NOMO-1 treated with DMSO at 0.1 percent for 48 hours (cell line): ENCODE measurements at regions not wholly inside any gene's neighbourhood (a gene's known extent, or its start where the extent isn't known, plus 50 kb on each side); places are given as distances from the start of the nearest gene placed in this dataset.

Experiments used
- DNase-seq: peaks from one replicate; lab custom pipeline; 2025; ENCODE audit not compliant: unreplicated experiment; lab: John Stamatoyannopoulos, UW

- no peak for DNase-seq
These were observed 108.1 kb downstream of the GNAT3 start for GRCh38 chr7:80403686-80404241.

DNA sequence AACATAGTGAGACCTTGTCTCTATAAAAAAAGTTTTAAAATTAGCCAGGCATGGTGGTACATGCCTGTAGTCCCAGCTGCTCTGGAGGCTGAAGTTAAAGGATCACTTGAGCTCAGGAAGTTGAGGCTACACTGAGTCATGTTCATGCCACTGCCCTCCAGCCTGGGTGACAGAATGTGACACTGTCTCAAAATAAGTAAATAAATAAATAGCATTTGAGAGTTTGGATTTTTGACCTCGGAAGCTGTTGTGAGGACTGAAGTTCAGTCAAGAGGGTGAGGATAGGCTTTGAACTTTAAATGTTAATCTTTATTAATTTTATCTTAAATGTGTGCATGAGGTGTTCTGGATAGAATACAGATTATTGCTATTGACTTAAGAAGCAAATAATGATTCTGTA is 110.2 kb downstream of the GNAT3 start:
- no peak for DNase-seq

GRCh38 chr7:80393786-80394185 is 118.1 kb downstream of the GNAT3 start:
- DNase-seq, result no peak

DNA sequence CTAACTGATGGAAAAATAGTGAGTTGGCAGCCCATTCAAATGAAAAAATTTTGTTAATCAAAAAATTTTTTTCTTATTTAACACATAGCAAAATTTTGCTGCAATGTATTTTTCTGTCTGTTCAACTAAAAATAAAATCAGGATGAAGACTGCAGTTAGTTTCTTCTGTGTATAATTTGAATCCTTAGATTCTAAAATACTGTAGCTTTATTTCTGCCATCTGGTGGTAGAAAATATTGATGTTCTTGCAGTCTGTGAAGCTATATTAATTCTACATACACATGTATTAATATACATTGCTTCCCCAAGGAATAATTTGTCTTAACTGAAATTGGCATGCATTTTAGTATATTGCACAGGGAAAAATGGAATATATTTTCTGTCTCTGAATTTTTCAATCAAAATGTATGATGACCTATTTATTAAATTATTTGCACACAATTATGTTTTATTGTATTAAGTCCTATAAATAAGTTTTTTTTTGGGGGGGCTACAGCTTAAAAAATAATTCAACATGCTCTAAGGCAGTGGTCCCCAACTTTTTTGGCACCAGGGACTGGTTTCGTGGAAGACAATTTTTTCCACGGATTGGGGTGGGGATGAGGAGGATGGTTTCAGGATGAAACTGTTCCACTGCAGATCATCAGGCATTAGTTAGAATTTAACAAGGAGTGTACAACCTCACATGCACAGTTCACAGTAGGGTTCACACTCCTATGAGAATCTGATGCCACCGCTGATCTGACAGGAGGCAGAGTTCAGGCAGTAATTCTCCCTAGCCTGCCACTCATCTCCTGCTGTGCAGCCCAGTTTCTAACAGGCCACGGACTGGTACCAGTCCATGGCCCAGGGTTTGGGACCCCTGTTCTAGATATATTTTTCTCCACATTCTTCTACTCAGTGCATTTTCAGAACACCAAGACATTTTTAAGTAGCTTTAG is 119.4 kb downstream of the GNAT3 start:
- DNase-seq, result peak; percentile 54

DNA sequence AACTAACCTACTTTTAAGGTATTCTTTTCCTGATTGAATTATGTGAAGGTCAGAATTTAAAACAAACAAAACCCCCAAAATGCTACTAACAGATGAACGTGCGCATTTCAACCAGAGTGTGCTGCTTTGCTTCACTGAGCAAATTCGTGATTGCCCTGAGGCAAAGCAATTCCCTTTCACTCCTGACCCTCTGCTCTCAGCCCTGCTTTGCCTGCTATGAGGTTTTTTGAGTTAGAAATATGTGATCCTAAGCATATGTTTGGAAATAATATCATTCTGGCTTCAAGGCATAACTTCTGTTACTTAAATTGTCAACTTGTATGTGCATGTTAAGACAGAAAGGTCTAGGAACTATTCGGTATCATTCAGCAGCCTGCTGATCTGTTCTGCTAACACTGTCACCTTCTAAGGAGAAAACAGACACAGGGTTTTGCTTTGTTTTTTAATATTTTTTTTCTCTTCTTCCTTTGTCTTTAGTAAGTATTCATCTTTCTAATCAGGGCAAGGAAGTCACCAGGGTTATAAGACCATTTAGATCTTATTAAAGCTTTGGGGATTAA is 124.2 kb downstream of the GNAT3 start:
- DNase-seq, result no peak

GRCh38 chr7:80386686-80387085 is 125.2 kb downstream of the GNAT3 start:
- DNase-seq, result no peak

DNA sequence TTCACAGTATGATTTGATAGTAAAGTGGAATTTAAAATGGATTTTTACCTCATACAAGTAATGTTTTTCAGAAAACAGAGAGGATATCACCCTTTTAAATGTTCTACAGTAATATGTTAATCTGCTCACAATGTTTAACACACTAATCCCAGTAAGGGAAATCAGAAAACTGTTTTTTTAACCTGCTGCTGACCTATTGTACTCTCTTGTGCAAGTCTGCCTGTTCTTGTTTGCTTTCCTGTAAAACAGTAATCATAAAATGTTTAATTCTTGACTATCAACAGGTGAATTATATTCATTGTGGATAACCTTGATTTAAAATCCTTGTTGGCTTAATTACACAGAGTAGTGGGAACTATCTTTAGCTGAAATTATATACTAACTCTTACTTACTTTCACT is 126.4 kb downstream of the GNAT3 start:
- no peak for DNase-seq

- DNase-seq, result no peak
These were observed 130.9 kb downstream of the GNAT3 start for GRCh38 chr7:80380957-80381356.

- DNase-seq, result no peak
These were observed 132.6 kb downstream of the GNAT3 start for GRCh38 chr7:80379034-80379982.

DNA sequence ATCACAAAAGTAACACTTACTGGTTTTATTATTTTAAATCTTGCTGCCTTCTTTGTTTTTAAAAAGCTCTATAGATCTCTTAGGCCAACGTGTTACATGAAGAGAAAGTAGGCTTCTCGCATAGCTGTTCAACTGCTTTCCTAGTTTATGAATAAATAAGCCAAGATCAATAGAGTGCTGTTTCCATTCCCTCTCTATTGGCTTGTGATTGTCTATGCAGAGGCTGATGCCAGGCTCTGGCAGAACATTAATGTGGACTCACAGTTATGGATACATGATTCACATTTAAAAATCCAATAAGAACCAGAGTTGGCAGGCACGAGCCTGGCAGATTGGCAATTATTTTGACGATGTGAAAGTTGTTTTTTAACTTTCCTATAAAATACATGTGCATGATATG is 137.5 kb downstream of the GNAT3 start:
- DNase-seq, result no peak

GRCh38 chr7:80373429-80374032 is 138.3 kb downstream of the GNAT3 start:
- DNase-seq, result no peak

GRCh38 chr7:80372415-80372814 is 139.4 kb downstream of the GNAT3 start:
- DNase-seq, result no peak

- no peak for DNase-seq
These were observed 141.3 kb downstream of the GNAT3 start for GRCh38 chr7:80370587-80370986.

DNA sequence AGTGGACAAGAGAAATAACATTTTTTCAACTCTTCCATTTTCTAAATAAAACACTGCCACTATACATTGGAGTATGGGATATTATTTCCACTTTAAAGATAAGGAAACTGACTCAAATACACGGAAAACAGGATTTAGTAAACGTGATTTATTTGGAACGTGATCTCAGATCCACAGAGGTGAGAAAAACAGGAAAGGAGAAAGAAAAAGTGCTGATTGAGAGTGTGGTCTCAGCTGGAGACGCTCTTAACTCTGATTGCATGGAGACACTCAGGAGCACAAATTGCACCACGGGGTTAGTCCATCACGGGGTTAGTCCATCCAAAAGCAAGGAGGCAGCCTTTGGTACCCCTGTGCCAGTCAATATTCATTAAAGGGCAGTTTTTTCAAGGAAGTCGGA is 142.5 kb downstream of the GNAT3 start:
- DNase-seq, result no peak

DNA sequence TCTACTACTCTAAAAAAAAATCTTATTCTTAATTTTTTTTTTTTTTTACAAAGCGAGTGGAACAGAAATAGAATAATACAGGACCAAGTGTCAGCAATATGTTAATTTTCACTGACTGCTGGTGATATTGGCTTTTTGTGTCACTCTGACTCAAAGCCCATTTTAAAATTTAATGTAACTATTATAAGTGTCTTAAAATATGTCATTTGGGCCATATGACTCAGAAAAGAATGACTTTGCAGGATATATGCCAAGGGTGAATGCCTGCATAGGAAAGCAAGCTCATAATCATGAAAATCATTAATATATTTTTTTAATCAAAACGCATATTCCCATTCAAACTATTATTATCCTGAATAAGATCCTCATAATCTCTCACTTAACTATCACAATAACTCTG is 149.2 kb downstream of the GNAT3 start:
- no peak for DNase-seq

DNA sequence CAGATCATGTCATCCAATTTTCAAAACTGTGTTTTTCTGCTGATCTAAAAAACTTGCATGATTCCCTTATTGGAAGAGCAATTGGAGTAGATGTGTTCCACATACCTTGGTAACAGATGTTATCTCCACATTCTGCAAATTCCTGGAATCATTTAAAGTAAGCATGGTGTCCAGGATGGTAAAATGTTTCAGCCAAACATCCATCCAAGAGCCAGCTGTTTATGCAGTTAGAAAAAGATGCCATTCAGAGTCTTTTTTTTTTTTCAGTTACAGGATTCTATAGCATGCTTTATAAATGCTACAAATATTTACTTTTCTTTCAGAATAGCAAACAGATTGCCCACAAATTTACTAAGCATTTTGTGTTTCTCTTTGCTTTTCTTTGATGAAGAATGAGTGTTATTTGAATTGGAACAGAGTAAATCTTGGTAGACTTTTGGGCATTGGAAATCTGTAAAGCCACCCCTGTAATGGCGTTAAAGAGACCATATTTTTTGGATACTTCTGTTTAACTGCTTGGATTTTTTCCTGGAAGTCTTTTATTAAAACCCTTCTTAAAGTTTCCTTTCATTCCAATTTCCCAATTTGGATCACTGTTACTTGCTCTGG is 149.8 kb downstream of the GNAT3 start:
- DNase-seq, result no peak

DNA sequence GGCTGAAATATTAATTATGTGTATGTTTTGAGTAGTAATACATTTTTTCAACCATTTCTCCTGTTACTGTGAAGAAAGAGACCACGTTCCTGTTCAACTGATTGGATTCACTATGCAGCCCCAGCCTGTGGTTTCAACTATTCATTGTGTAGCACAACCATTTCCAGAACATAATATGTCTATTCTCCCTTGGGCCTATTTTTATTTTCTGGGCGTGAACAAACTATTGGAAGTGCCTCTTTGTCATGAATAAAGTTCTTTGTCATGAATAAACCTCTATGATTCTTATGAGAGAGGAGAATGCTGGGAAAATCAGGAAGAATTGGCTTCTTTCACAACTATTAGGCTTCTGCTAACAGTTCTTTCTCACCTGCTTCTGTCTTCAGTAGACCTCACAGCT is 152.4 kb downstream of the GNAT3 start:
- DNase-seq, result no peak

DNA sequence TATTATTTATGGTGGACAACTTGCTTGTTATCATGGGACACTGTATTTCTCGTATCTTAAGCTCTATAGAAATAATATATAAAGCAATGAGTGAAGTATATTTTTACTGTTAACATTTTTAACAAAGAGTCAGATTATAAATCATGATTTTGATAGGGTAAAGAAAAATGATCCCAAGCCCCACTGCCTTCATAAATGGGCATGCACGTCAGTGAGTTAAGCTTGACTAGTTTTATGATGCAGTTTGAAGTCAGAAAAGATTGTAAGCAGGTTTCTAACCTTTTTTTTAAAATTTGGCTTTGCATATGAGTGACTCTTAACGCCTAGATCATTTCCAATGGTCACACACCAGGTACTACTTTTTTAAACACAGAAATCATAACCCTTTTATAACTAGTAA is 152.8 kb downstream of the GNAT3 start:
- DNase-seq, result no peak

- DNase-seq, result no peak
These were observed 154.3 kb downstream of the GNAT3 start for GRCh38 chr7:80357530-80357929.

- DNase-seq, result no peak
These were observed 161.4 kb downstream of the GNAT3 start for GRCh38 chr7:80350430-80350829.
